Right ventricle myocardium superior (tissue), 1 donor: ENCODE measurements at regions not wholly inside any gene's neighbourhood (a gene's known extent, or its start where the extent isn't known, plus 50 kb on each side); places are given as distances from the start of the nearest gene placed in this dataset.
A peak's percentile ranks its signal among the peaks of the same experiment; 100 is the strongest.

Experiments used
- ATAC-seq: fragments of 200-7000 bp; cut with Tn5 transposase; one replicate; pipeline ENCODE4 v1.9.1; 2020; ENCODE audit warnings: mild to moderate bottlenecking; ENCODE audit not compliant: poor library complexity
- DNase-seq: peaks from one replicate; pipeline ENCODE4 v3.0.0-alpha.2; 2020
- intact Hi-C: fragments of 100-400 bp; cut with DNase I; formaldehyde crosslinking; loops from one replicate; pipeline ENCODE4 v1.11.2; 2022
- donor health status: DM: no; HTN: yes; CAD: no; lungs with severe emphysema.

DNA sequence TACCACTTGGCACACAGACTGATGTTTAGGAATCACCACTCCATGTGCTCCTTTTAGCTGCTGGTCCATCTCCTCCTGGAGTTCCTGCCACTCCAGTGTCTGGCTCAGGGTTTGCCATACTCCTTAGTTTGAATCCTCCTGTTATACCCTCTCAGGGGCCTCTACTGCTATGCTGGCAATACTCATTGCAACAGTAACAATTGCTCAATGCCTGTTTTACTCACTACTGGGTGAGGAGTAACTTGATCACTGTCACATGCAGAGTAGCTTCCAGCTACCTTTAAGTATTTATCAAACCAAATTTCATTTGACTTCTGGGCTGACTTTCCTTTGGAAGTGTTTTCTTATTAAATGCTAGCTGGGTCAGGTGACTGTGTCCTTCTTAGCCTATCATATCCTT, 107.2 kb upstream of the WLS start:
- ATAC-seq: peak; percentile 30
- DNase-seq: no peak
- intact Hi-C loops: no loop called here

DNA sequence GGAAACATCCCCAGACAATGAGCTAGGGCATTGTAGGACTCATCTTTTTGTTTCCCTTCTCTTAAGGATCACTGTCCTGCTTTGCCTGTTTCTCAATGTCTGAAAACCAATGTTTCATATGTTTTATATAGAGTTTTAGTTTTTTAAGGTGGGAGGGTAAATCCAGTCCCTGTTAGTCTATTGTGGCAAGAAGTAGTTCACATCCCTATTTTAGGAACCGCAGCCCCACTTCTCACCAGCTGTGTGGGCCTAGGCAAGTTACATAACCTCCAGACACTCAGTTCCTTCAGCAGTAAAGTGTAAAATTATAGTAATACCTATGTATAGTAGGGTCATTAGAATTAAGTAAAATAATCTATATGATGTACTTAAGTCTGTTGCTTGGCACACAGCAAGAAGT, 105.8 kb upstream of the WLS start:
- no peak for DNase-seq

GRCh38 chr1:68332041-68332440, 99.7 kb upstream of the WLS start:
- no peak for ATAC-seq
- intact Hi-C loops: no loop called here
- no peak for DNase-seq

More for the DNA sequence above, 105.8 kb upstream of the WLS start:
- intact Hi-C loops: no loop called here
- peak; percentile 58 for ATAC-seq

- intact Hi-C loops: no loop called here
- no peak for ATAC-seq
These were observed 99.0 kb upstream of the WLS start for GRCh38 chr1:68331117-68331865.

DNA sequence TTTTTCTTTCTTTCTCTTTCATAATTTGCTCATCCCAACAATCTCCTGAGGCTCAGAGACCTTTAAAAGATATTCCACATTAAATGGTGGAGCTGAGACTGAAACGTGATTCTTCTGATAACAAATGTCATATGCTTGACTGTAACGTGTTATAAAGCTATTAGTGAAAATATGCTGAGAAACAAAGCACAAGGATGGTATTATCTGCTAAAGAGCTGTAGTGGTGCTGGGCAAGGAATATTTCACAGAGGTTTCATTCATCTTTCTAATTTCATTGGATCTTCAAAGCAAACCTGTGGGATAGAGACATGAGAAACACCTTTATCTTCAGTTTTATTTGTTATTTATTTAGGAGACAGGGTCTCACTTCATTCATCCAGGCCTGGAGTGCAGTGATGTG, 98.1 kb upstream of the WLS start:
- DNase-seq (no peak), ATAC-seq (no peak)
- intact Hi-C loops: no loop called here

More at GRCh38 chr1:68331117-68331865, 99.0 kb upstream of the WLS start:
- DNase-seq: no peak

- DNase-seq (no peak), ATAC-seq (no peak)
- intact Hi-C loops: no loop called here
These were observed 96.9 kb upstream of the WLS start for GRCh38 chr1:68329096-68329835.

- DNase-seq (no peak), ATAC-seq (no peak)
- intact Hi-C loops: no loop called here
These were observed 96.2 kb upstream of the WLS start for GRCh38 chr1:68328490-68328889.

GRCh38 chr1:68327414-68327813, 95.1 kb upstream of the WLS start:
- ATAC-seq: peak; percentile 73

DNA sequence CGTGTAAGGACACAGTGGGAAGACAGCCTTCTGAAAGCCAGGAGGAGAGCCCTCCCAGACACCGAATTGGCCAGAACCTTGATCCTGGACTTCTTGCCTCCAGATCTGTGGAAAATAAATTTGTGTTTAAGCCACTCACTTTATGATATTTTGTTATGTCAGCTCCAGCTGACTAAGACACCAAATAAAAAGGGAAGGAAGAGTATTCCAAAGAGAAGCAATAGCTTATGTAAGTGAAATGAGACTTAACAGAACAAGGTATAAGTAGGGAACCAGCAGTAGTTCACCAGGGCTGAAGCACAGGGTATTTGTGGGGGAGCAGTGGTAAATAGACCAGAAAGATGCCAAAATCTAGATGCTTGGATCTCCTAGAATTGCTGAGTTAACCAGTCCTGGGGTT, 94.2 kb upstream of the WLS start:
- DNase-seq (no peak), ATAC-seq (peak; percentile 27)
- intact Hi-C loops: no loop called here

More at GRCh38 chr1:68327414-68327813, 95.1 kb upstream of the WLS start:
- no peak for DNase-seq
- intact Hi-C loops: no loop called here

GRCh38 chr1:68324316-68324715, 92.0 kb upstream of the WLS start:
- intact Hi-C loops: loop anchor here (5.0 kb wide), 1 partner anchor 207 kb away; no protein-coding TSS in a partner anchor
- ATAC-seq (no peak), DNase-seq (no peak)

GRCh38 chr1:68322837-68323687, 90.7 kb upstream of the WLS start:
- DNase-seq (no peak), ATAC-seq (peak; percentile 32)
- intact Hi-C loops: loop anchor here (5.0 kb wide), 1 partner anchor 206 kb away; no protein-coding TSS in a partner anchor

GRCh38 chr1:68322096-68322495, 89.8 kb upstream of the WLS start:
- intact Hi-C loops: loop anchor here (5.0 kb wide), 1 partner anchor 205 kb away; no protein-coding TSS in a partner anchor
- ATAC-seq (no peak), DNase-seq (no peak)

DNA sequence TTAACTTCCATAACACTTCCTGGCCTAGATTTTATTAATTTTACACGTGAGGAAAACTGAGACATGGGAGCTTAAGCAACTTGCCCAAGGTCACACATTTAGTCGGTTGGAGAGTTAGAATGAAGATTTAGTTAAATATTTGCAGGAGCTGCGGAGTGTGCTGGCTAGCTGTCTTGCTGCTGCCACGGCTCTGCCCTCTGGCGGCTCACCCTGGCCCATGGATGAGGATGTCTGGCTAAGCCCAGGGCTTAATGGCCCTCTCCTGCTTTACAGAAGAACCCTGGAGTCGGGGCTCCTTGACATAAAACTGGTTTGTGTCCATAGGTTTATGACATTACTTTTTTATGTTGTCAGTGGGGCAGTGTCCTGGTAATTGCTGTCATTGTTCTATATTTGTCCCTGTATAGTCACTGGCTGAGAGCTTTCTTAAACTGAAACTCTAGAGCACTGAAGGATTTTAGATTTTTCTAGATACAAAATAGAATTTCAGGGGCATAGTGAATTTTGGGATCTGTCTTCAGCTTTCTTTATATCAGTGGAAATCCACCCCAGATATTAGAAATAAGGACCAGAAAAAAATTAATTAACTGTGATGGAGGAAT, 88.9 kb upstream of the WLS start:
- ATAC-seq (peak; percentile 94), DNase-seq (peak; percentile 76)
- intact Hi-C loops: loop anchor here (5.0 kb wide), 1 partner anchor 204 kb away; no protein-coding TSS in a partner anchor

- ATAC-seq: no peak
- intact Hi-C loops: loop anchor here (5.0 kb wide), 1 partner anchor 203 kb away; no protein-coding TSS in a partner anchor
- no peak for DNase-seq
These were observed 88.0 kb upstream of the WLS start for GRCh38 chr1:68320349-68320748.

DNA sequence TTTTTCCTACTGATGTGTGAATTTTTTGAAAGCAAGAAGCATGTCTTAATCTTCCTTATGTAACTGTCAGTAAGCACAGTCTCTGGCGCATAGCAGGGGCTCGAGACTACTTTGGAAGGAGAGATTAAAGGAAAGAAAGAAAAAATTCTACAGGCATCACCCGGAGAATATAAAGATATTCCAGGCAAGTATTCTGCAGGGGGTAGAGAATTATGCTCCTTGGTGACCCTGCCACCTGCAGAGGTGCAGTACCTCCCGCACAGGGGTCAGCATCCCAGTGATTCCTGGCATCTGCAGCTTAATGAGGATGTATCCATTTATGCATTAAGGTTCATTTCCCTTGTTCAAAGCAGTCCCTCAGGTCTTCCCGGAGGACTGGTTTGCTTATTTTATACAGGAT, 87.6 kb upstream of the WLS start:
- intact Hi-C loops: loop anchor here (5.0 kb wide), 1 partner anchor 203 kb away; no protein-coding TSS in a partner anchor
- no peak for DNase-seq
- no peak for ATAC-seq

DNA sequence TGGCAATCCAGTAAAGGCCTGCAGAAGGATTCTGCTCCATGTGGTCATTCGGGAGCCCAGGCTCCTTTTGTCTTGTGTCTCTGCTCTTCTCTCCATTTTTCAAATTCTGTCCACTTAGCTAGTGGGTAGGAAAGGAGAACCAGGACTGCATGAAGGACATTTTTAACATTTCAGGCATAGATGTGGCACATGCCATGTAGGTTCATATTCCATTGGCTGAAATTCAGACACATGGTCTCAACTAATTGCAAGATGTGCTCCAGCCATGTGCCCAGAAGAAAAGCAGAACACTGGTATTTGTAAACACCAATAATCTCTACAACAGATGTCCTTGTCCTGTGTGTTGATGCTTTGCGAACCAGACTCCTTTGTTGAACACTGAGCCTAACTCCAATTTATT, 85.2 kb upstream of the WLS start:
- intact Hi-C loops: no loop called here
- DNase-seq (no peak), ATAC-seq (no peak)

GRCh38 chr1:68314151-68314780, 81.9 kb upstream of the WLS start:
- no peak for DNase-seq
- no peak for ATAC-seq
- intact Hi-C loops: no loop called here

DNA sequence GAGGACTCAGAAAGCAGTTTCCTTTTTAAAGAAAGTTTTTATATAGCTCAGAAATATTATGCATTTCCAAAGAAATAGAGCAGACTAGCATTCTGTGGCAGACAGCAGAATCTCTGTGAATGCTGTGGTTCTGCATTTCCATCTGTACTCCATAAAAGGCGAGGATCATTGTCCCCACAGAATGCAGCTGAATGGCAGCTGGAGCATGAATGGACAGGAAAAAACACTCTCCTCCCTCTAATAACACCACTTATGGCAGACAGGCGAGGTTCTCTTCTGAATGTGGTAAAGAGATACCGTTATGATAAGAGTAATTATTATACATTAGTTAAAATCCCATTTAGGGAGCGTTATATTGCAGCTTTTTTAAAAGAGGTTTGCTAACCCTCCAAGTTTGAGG, 81.4 kb upstream of the WLS start:
- intact Hi-C loops: no loop called here
- ATAC-seq (no peak), DNase-seq (no peak)
